RWPE1 (cell line): ENCODE measurements at regions not wholly inside any gene's neighbourhood (a gene's known extent, or its start where the extent isn't known, plus 50 kb on each side); places are given as distances from the start of the nearest gene placed in this dataset.
A peak's percentile ranks its signal among the peaks of the same experiment; 100 is the strongest.

Source experiments
- CTCF ChIA-PET: fragments of 350-600 bp; sonication (Branson Sonifier 250); formaldehyde crosslinking; extraction: SDS; loops from one replicate; lab custom pipeline; 2021; lab: Yijun Ruan, JAX
- POLR2A ChIA-PET: fragments of 400-600 bp; formaldehyde crosslinking; extraction: SDS; loops from one replicate; lab custom pipeline; 2020; ENCODE audit warnings: antibody characterized with exemption; ENCODE audit not compliant: low non-redundant PET; lab: Yijun Ruan, JAX
- DNase-seq: peaks from one replicate; pipeline ENCODE4 v3.0.0; 2012; ENCODE audit warnings: low spot score
- H3K27ac ChIP-seq: fragments of 450-650 bp; 2 replicates; pipeline ENCODE4 v1.5.1; 2017
- CTCF ChIP-seq: fragments of 450-650 bp; conservative IDR thresholded peaks from 2 replicates; pipeline ENCODE4 v1.5.1; 2017; ENCODE audit warnings: low read depth, mild to moderate bottlenecking

- no peak for DNase-seq
- TF ChIP-seq CTCF: no peak
- no peak overlapping the region for H3K27ac ChIP-seq
- ChIA-PET POLR2A (no interaction called here), CTCF (interaction anchor here (0.6 kb wide), 1 partner anchor 39 kb away, joined by 3 read pairs; no protein-coding TSS in a partner anchor)
These were observed 225.8 kb upstream of the PROX1 start for GRCh38 chr1:213761845-213762407.

GRCh38 chr1:213767683-213768082, 220.1 kb upstream of the PROX1 start:
- CTCF ChIA-PET: no interaction called here
- no peak overlapping the region for H3K27ac ChIP-seq
- DNase-seq: no peak
- no peak for TF ChIP-seq CTCF
- POLR2A ChIA-PET: no interaction called here

- TF ChIP-seq CTCF: no peak
- ChIA-PET POLR2A (no interaction called here), CTCF (no interaction called here)
- H3K27ac ChIP-seq: no peak overlapping the region
- DNase-seq: no peak
These were observed 215.4 kb upstream of the PROX1 start for GRCh38 chr1:213772128-213773063.

GRCh38 chr1:213773975-213774374, 213.8 kb upstream of the PROX1 start:
- ChIA-PET CTCF (interaction anchor here (0.6 kb wide), 1 partner anchor 33 kb away, joined by 7 read pairs; no protein-coding TSS in a partner anchor), POLR2A (no interaction called here)
- DNase-seq: no peak
- H3K27ac ChIP-seq: no peak overlapping the region
- TF ChIP-seq CTCF: no peak

GRCh38 chr1:213776969-213777368, 210.8 kb upstream of the PROX1 start:
- ChIA-PET CTCF (no interaction called here), POLR2A (no interaction called here)
- no peak for DNase-seq
- H3K27ac ChIP-seq: no peak overlapping the region
- TF ChIP-seq CTCF: no peak

- TF ChIP-seq CTCF: no peak
- POLR2A ChIA-PET: no interaction called here
- H3K27ac ChIP-seq: no peak overlapping the region
- CTCF ChIA-PET: no interaction called here
- peak; percentile 20 for DNase-seq
These were observed 208.5 kb upstream of the PROX1 start for GRCh38 chr1:213779228-213779627.
